HG02938 (cell line): ENCODE measurements at regions not wholly inside any gene's neighbourhood (a gene's known extent, or its start where the extent isn't known, plus 50 kb on each side); places are given as distances from the start of the nearest gene placed in this dataset.

ENCODE experiments used
- ATAC-seq: cut with Tn5 transposase; IDR thresholded peaks from one replicate; pipeline ENCODE4 v1.9.1; 2021; ENCODE audit warnings: mild to moderate bottlenecking, moderate library complexity; ENCODE audit not compliant: unreplicated experiment

DNA sequence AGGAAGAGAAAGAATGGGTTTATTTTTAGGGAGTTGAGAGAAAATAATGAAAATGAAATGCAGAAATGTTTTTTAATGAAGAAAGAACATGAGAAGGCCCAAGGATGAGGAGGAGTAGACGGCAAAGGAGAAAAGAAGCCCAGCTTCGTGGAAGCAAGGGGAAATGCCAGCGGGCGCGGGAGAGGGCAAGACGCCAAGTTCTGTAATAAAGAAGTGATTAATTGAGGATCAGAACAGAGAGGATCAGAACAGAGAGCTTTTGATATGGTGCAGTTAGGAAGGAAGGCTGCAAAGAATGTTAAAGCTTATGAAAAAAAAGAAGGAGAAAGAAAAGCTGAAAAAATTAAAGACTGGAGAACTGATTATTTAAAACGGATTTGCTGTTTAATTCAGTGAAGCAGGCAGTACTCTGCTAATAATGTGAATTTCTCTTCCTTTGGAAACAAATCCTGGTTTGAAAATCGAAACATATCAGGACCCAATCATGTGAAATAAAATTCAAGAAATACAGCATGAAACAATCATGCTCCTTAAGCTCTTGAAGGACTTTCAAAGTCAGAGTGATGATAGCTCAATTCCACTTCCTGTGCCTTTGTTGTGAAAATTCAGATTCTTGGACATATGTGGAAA lies 99.3 kb upstream of the SOX1 start:
- ATAC-seq, result no peak

DNA sequence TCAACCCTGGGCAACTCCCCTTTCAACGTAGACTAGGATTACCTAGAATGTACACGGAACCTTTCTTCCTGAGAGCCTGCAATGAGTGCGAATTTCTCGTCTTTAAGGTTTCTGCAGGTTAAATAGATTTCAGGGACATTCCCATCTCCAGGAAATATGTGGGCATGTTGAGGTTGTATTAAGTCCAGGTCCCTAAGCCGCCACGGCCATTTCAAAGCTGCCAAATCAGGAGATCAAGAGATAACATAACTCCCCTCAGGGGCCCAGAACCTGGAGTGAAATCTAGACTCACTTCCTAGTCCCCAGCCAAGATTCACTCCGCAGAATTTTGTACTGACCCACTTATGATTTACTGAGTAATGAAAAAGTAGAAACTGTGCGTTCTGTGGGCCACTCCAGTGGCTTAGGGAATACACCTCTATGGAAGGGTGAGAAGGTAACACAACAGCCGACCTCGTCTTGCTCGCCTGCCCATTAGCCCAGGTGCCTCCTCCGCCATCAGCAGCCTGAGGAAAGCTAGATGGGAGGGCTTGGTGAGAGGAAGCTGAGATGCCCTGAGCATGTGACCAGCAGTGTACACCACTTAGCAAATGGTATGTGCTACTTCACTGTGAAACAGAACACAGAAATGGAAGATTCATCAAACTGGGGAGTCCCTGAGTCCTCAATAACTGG lies 98.5 kb upstream of the SOX1 start:
- ATAC-seq, result no peak

DNA sequence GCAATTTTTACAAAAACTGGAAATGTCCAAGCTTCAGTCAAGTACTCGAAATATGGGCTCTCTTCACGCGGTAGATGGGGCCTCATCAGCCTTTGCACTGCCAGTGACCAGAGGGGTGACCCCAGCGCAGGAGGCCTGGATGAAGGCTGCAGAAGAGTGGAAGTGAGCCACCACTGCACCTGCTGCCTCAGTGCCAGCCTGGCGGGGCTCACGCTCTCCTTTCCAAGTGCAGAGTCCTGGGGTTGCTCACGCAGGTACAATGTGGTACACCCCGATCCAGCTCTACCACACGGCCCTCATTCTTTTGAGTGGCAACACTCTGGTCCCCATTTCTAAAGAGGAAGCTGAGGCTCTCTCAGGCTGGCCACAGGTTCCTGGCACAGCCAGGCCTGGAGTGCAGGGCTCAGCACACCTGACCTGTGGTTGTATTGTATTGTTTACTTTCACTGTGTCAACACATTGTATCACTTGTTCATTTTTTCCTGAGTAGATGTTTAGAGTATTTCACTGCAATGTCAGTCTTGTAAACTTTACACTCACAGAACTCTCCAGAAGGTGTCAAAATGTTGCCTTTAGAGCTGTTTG lies 97.3 kb upstream of the SOX1 start:
- ATAC-seq, result no peak

DNA sequence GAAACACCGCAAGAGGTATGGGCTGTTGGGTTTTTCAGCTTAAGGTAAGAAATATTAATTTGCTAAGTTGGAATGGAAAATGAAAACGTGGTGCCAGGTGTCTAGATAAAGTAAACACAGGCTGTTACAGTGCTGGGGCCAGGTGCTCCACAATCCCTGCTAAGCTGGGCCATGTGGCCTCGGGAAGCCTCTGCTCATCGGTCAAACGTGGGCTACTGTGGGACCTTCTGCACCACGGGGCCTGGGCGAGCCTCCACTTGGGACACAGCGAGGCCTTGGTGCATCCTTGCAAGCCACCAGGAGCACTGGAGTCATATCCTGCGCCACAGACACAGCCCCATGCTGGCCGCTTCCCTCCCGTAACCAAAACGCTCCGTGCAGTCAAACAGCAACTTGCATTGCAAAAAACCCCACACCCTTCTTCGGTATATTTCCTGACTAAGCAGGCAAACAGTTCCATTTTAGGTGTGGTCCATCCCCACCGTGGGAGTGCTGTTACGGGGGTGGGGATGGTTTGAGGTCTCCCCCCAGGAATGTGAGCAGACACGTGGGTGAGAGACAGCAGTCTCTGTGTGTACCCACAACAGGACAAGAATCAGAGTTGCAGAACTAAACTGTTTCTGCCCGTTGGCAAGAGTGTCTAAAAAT lies 96.3 kb upstream of the SOX1 start:
- ATAC-seq, result no peak

DNA sequence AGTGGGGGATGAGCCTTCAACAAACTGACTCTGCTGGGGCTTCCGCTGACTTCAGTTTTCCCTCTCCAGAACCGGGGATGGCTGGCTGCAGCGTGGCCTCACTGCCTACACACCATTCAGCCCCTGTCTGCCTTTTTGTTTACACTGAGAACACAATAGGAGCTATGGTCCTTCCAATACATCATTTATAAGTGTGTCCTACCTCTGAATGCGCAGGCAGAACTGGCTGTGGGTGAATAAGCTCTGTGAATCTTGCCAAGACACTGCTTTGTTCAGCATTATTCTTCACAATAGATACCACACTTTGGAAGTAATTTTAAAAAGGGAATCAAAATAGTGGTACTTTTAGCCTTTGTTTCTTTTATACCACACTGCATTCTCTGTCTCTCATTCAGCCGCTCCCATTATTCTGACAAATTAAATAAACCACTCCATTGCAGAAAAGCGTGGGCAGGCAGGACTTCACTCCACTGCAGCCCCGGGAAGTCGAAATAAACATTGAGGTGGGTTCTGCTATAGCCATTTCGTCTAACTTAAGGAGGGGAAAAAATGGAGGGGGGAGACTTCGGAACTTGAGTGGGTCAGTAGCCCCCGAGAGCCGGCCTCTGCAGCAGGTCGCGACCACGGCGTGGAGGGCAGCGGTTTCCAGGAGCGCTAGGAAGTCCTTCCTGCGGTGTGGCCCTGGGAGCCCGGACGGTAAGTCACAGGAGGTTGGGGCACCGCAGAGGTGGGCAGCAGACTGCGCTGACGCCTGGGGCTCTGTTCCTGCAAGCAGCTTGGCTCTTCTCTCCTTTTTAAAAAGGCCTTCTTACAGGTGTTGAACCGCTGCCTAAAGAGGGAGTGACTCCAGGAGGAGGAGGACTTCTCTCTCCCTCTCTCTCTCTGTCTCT lies 94.8 kb upstream of the SOX1 start:
- no peak for ATAC-seq

DNA sequence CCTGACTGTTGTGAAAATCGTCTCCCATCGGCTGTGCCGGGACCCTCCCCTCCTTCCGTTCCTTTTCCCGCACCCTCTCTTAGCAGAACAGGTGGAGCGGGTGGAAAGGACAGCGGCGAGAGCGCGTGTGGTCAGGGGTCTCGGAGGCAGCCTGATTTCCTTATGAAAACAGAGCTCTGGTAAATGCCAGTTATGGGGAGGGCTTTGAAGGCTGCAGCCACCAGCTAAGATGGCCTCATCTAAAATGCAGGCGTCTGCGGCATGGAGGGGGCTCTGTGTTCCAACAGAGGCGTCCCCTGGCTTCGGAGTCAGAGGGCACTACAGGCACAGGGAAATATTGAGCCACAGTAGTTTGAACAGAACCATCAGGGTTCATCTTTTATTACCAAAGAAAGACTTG lies 93.8 kb upstream of the SOX1 start:
- ATAC-seq, result no peak

DNA sequence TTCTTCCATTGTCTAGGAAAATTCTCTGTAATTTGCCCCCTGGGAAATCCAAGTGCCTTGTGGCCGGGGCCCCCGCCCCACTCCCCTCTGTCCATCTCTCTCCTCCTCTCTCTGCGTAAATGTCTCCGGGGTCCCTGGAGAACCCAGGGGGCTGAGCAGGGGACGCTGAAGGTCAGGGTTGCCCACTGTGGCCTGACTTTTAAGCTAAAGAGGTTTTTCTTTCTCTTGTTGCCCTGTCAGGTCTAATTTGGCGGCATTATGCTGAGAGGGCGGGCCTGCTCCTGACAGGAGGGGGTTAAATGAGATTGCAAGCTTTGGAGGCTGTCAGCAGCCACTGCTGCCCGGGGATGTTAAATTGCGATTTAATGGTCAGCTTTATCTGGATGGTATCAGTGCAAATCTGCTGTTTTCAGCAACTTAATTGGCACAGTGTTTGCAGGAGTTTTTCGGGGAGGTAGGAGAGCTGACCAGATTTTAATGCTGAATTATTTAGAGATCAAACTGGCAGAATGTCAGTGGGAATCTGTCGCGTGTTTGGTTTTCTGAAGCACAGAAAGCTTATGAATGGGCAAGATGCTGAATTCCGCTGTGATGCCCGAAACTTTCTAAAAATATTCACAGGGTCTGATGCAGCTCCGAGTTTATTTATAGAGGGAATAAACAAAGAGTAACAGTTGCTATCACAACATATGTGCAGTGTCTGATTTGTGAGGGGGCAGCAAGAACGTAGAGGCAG lies 93.2 kb upstream of the SOX1 start:
- ATAC-seq, result no peak

DNA sequence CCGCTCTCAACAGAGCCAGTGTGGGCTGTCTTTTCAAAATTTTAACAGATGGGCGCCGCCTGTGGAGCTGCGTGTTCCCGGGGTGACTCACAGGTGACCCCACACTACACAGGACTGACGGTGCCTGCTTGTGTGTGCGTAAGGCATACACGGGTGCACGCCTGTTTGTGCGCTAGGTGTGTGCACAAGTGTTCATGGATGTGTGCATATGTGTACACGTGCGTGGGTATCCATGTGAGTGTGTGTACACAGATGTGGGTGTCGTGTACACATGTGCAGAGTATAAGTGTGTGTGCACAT lies 92.7 kb upstream of the SOX1 start:
- ATAC-seq, result no peak

DNA sequence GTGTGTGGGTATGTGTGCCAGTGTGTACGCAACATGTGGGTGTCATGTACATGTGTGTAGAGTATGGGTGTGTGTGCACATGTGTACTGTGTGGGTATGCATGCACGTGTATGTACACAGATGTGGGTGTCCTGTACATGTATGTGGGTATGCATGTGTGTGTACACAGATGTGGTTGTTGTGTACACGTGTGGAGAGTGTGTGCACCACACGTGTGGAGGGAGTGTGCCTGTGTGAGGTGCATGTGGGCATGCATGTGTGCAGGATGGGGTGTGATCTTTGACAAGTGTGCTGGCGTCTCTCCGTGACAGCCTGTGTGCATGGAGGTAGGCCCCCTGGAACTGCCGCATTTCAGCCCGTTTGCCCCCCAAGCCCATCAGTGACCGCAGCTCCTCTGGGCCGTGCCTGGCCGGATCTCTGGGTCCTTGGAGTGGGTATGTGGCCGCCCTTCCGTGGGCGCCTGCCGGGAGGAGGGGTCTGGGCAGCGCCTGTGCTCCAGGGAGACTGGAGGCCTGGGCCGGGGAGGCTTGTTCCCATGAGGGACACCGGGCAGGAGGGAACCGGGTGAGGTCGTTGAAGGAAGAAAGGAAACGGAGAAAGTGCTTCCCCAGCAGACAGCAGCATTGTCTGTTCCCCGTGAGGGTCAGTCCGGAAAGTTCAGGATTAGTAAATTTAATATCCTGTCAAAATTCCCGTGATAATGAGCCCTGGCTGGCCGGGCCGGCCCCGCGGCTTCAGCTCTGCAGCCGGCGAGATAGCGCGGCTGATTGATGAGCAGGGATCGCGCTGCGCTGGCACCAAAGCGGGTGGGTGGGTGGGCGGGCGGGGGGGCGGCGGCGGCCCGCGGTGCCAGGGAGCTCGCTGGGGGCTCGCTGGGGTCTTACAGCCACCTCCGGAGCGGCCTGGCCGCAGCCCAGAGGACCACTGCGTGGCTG lies 91.1 kb upstream of the SOX1 start:
- no peak for ATAC-seq

DNA sequence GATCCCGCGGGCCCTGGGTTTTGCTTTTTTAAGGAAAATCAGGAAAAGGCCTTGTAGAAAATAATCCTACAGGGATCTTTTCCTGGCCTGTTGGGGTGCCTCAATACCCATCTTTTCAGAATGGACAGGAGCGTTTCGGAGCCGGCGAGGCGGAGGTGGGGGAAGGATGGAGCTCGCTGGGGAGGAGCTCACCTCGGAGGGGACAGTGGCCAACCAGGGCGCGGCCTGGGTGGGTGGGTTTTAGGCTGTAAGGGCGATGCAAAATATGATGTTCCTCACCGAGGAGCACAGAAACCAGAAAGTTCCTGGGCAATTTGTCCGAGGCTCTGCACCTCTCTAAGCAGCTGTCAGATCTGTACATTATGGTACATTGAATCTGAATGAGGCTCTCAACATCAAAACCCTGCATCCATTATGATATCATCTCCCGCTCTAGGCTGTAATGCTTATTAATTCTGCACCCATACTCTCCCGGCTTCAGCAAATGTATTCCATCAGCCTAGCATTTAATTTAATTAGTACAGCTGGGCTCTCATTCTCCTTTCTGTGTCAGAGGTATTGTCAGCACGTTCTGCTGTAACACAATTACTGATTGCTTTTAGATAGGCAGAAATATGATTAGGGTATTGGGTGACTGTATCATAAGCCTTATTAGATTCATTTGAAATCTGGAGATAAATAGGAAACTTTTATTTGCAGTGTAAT lies 90.3 kb upstream of the SOX1 start:
- no peak for ATAC-seq

DNA sequence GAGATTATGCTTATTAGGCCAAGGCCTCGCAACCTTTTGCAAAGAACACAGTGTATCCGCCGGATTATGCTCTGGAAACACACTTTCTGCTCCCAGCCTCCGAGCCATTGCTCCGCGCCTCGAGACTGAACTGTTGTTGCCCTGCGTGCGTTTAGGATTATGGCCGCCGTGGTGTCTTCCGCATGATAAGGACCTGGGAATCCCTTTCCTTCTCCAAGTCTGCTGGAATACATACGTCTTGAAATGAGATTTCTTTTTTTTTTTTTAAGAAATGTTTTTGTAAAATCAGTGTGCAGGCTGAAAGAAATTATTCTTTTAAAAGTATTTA lies 89.8 kb upstream of the SOX1 start:
- ATAC-seq, result no peak

DNA sequence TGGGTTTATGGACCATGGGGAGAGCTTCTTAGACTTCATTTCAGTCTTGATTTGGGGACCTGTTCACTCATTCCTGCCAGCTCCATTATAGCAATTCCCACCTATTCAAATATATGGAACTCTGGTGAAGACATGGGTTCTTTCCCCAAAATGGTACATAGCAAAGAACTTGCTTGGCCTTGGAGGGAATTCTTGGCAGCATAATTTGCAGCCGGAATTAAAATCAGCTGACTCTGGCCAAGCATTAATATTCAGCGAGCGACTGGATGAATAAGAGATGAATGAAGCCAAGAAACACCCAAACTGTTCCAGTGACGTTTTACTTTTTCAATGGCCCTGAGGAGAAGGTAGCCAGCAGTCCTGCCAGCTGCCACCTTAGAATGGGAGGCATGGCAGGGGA lies 88.4 kb upstream of the SOX1 start:
- no peak for ATAC-seq

DNA sequence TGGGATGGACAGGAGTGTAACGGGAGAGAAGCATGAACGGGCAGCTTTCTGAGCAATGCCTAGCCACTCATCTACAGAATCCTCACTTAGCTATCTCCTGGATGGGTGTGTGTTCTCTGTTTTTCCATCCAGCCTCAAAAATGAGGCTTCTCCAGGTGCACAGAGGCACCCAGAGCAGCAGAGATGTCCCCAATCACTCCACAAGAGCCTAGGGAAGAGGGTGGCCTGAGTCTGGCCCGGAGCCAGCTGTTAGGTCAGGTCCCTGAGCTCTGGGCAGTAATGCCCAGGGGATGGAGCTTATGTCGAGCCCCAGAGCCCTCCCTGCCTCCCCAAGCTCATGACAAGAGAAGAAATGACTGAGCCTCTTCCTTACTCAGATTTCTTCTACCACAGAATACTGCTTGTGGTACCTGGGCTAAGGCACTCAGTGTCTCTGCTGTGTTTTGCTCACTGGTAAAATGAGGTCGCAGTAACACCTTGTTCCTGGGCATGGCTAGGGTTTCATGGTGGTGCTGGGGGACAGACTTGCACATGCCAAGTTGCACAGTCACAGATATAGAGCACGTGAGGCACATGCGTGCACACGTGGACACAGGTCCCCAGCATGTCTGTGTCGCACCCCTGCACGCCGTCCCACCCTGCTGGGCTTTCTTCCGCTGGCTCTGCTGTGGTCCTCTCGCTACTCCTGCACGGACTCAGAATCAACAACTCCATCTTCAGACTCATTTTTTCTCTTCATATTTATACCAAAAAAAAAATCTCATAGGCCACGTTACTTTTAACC lies 86.6 kb upstream of the SOX1 start:
- no peak for ATAC-seq

DNA sequence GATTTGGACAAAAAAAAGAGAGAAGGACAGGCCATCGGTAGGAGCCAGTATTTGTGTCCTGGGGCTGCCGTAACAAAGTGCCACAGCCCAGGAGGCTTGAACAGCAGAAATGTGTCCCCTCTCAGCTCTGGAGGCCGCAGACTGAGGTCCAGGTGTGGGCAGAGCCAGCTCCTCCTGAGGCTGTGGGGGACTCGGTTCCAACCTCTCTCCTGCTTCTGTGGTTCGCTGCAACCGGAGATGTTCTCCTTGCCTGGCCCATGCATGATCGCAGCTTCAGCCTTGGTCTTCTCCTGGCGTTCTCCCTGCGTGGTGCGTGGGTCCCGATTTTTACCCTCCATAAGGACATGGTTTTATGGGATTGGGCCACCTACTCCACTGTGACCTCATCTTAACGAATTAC lies 85.9 kb upstream of the SOX1 start:
- no peak for ATAC-seq

DNA sequence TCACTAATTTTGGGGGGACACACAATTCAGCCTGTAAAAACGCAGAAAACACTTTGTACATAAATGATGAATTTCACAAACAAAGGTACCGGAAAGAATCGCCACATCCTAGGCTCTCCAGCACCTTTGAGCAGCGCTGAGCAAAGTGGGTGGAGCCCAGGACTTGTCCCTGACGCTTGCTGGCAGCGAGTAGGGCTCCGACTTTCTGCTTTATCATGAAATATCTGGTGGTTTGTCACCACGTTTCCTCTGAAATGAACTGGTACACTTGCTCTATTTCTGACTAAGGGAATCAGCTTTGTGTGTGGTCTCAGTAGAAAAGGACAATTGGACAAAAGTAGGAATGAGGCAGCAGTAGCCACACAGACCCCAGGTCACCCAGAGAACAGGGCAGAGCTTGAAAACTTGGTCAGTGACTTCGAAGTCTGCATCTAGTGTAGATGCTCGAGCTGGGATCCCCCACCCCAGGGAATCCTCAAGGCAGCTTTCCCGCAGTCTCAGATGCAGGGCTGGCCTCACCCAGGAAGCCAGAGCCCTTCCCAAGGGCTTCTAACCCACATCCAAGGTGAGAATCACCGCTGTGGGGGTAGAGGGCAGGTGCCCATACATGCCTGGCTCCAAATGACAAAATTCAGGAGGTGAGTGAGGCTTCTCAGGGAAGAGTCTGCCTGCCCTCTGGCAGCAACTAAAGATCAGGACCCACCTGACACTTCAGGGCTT lies 85.3 kb upstream of the SOX1 start:
- no peak for ATAC-seq

DNA sequence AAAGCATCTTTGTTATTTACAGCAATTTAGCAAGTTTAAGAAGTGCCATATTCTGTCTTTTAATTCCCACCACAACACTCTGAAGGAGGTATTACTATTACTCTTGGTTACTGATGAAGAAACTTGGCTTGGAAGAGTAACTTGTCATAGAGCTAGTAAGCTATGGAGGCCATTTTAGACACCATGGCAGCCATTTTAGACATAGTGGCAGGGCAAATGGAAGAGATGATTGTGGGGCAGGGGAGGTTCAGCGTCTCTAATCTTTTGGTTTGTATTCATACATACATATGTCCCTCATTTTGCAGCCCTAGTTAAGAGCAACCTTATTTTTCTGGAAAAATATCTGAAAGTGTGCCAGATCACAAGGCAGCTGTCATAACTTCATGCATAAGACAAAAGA lies 82.6 kb upstream of the SOX1 start:
- ATAC-seq, result no peak

DNA sequence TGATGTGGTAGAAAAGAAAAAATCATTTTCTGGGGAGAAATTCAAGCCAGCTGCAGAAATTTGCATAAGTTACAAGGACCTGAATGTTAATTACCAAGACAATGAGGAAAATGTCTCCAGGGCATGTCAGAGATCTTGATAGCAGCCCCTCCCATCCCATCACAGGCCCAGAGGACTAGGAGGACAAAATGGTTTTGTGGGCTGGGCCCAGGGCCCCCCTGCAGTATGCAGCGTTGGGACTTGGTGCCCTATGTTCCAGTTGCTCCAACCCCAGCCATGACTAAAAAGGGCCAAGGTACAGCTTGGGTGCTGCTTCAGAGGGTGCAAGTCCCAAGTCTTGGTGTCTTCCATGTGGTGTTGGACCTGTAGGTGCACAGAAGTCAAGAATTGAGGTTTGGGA lies 76.6 kb upstream of the SOX1 start:
- no peak for ATAC-seq

DNA sequence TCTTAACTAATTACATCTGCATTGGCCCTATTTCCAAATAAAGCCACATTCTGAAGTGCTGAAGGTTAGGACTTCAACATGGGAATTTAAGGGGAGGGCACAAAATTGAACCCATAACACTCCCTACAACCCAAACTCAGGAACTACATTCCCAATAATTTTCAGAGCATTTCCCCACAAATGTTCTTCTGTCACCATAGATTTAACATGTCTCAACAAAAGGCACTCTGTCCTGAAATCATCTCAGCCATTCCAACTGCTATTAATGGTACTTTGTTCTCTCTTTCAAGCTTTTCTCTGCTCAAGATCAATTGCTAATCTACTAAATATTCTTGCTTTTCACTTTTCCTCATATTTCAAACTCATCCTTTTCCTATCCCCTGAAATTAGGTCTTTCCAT lies 74.0 kb upstream of the SOX1 start:
- no peak for ATAC-seq
